SK-N-MC (cell line): ENCODE measurements at regions not wholly inside any gene's neighbourhood (a gene's known extent, or its start where the extent isn't known, plus 50 kb on each side); places are given as distances from the start of the nearest gene placed in this dataset.

Source experiments
- EZH2 ChIP-seq: fragments of 200-600 bp; sonication (generic); IDR thresholded peaks from one replicate; pipeline ENCODE4 v1.6.1; 2017; ENCODE audit warnings: antibody characterized with exemption
- POLR2AphosphoS5 ChIP-seq: IDR thresholded peaks from 2 replicates; pipeline ENCODE4 v1.6.1; 2012; ENCODE audit warnings: mild to moderate bottlenecking, low read depth, low read length, borderline replicate concordance

DNA sequence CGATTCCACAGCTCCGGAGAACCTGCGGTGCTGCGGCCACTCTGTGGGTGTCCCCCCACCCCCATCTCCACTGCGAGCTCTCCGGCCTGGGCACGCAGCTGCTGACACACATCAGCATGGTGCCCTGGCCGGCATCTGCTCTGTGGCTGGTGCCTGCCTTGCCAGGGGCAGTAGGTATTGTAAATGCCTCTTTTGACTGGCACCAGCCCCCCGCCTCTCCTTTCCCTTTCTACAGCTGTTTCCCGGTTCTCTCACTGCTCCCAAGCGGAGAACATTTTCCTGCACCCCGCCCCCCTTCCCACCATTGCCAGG lies 357.1 kb upstream of the ZNF32 start:
- TF ChIP-seq POLR2AphosphoS5 (no peak), EZH2 (no peak)
